ENCODE measurements at regions not wholly inside any gene's neighbourhood (a gene's known extent, or its start where the extent isn't known, plus 50 kb on each side); places are given as distances from the start of the nearest gene placed in this dataset.
"Not testable (repeated sequence)": the region's sequence is repeated elsewhere in the genome, so short reads cannot be mapped to it uniquely, and the experiment has no call there.

DNA sequence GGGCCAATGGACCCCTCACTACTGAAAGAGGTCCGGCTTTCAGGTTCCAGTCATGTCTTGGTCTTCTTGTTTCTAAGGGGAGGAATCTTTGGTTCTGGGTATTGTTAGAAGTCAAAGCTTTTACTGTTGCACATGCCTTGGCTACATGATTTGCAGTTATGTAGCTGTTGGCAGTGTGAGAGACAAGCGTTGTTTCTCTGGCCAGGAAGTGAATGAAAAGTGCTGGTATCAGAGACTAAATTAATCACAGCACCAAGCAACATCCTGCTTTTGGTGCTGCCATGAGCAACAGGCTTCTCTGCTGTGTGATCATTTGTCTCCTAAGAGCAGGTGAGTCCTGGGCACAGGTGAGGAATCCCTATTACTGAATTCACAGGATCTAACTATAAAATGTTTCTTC is 100.1 kb upstream of the PRSS3 start:
- DNase-seq (ENCODE audit: low spot score), result no peak

DNA sequence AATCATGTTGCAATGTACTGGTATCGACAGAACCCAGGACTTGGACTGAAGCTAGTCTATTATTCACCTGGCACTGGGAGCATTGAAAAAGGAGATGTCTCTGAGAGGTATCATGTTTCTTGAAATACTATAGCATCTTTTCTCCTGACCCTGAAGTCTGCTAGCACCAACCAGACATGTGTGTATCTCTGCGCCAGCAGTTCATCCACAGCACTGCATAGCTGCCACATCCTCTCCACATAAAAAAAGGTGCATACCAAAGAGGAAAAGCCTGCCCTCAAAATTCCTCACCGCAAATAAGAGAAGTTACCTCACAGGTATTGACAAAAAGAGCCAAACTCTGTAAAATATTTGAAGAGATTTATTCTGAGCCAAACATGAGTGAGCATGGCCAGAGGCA is 99.5 kb upstream of the PRSS3 start:
- no peak for DNase-seq (ENCODE audit: low spot score)

DNA sequence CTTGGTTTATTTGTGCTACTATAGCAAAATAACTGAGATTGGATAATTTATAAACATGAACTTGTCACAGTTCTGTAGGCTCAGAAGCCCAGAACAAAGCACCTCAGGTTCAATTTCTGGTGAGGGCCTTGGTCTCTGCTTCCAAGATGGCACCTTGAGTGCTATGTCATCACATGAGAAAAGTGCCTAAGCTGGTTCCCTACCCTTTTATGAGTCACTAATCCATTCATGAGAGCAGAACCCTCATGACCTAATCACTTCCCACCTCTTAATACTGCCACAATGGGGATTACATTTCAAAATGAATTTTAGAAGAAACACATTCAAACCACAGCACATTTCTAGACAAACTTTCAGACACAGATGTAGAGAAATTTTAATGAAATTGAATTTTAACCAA is 98.2 kb upstream of the PRSS3 start:
- no peak for DNase-seq (ENCODE audit: low spot score)

DNA sequence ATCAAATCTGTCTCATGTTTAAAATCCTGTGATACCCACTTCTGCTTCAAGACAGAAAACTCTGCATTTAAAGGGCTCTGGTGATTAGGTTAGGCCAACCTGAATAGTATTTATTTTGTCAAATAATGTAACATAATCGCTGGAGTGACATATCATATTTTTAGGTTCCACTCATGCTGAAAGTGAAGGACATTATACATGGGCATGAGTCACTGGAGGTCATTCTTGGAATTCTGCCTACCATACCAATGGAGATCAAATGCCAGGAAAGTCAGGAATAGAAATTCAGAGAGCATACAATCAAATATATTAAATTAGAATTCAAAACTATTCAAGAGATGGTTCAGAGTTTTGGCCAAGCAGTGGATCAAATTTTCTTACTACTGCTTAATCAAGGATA is 97.1 kb upstream of the PRSS3 start:
- no peak for DNase-seq (ENCODE audit: low spot score)

DNA sequence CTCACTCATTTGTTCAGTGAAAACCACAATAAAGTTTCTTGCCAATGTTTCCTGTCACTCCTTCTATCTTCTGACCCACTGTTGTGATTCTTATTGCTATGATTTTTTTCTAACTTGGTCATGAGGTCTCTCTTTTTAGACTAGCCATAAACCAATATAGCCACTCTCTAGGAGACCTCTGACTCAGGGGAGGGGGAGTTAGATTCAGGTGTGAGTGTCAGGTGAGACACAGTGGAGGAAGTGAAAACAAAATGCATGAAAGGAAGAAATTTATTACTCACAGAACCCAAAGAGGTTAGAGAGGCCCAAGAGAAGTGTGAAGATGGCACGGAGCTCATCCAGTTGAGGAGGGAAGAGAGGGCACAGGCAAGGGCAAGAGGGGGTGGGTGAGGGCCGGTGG is 94.4 kb upstream of the PRSS3 start:
- DNase-seq (ENCODE audit: low spot score), result not testable (repeated sequence)

DNA sequence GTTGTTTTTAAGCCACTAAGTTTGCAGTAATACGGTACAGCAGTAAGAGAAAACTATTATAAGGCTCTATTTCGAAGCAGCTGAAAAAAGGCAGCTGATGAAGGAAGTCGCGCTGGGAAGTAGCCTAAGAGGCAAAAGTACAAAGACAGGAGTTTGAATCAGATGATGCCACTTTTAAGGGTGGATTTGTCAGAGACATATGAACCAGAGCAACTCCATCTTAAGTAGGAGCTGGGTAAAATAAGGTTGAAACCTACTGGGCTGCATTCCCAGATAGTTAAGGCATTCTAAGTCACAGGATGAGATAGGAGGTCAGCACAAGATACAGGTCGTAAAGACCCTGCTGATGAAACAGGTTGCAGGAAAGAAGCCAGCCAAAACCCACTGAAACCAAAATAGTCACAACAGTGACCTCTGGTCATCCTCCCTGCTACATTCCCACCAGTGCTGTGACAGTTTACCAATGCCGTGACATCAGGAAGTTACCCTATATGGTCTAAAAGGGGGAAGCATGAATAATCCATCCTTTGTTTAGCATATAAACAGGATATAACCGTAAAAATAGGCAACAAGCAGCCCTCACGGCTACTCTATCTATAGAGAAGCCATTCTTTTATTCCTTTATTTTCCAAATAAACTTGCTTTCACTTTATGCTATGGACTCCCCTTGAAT is 91.8 kb upstream of the PRSS3 start:
- no peak for DNase-seq (ENCODE audit: low spot score)

DNA sequence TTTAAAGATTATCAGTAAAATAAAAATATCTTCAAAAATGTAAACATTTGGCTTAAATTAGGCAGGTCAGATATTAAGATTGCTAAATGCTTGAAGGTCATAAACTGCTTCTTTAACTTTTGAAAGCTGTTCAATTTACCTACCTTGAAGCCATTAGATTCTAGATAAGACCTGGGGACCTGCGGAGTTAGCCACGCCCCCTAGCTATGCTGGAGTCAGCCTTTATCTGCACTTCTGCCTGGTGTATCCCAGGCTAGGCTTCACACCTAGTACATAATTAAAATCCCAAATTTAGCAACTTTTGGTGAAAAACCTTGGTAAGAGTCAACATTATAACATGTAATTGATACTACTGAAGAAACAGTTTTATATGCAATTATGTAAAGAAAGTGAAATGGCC is 89.9 kb upstream of the PRSS3 start:
- not testable (repeated sequence) for DNase-seq (ENCODE audit: low spot score)

DNA sequence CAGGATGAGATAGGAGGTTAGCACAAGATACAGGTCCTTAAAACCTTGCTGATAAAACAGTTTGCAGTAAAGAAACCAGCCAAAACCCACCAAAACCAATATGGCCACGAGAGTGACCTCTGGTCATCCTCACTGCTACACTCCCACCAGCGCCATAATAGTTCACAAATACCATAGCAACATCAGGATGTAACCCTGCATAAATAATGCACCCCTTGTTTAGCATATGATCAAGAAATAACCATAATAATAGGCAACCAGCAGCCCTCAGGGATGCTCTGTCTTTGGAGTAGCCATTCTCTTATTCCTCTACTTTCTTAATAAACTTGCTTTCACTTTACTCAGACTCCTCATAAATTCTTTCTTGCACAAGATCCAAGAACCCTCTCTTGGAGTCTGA is 86.9 kb upstream of the PRSS3 start:
- DNase-seq (ENCODE audit: low spot score), result no peak

DNA sequence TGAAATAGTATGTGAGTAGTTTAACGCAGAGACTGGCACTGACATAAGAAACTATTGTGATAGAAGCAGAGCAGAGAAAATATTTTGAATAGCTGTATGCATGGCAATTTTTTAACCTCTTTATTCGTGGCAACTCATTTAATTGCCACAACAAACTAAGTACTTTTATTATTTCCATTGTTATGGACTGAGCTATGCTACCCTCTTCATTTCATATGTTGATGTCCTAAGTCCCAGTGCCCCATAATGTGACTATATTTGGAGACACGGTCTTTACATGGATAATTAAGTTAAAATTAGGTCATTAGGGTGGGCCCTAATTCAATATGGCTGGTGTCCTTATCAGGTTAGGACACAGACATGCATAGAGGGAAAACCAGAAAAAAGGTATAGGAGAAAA is 86.1 kb upstream of the PRSS3 start:
- DNase-seq (ENCODE audit: low spot score), result no peak

DNA sequence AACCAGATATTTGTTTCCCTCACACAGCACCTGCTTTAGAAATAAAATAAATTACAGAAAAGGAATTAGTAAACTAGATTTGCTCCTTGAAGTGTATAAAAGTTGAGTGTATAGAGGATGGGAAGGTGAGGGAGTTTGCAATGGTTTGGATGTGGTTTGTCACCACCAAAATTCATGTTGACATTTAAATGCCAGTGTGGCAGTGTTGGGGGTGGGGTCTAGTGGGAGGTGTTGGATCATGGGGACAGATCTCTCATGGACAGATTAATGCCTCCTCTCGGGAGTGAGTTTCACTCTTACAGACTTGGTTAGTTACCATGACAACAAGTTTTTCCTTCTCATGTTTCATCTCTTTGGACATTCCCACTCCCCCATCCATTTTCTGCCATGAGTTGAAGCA is 83.9 kb upstream of the PRSS3 start:
- DNase-seq (ENCODE audit: low spot score), result not testable (repeated sequence)

DNA sequence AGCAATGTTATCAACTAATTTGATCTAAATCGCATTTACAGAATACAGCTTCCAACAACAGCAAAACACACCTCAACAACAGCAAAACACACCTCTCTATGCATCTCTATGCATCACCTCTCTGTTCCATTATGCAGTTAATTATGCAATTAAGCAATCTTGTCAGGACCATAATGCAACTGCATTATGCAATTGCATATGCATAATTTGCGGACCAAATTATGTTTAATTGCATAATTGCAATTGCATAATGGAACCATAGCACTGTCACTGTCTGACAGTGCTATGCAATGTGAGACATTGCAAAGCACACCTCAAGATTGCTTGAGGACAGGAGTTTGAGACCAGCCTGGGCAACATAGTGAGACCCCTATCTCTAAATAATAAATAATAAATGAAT is 80.4 kb upstream of the PRSS3 start:
- DNase-seq (ENCODE audit: low spot score), result no peak

DNA sequence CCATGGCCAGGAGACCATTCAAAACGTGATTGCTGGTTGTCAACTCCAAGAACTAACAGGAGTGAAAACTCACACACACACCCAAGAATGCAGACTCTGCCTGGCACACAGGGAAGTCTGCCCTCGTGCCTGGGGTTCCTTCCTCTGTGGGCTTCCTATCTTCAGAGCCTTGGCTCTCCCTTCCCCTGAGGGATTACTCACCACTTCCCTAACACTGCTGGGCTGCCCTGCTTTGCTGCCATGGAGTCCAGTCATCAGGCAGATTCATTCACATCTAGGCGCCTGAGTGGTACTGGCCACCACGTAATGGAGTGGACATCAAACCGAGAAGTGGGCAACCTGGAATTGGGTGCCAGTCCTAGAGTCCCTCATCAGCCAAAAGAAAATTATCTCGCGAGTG is 76.4 kb upstream of the PRSS3 start:
- peak; percentile 27 for DNase-seq (ENCODE audit: low spot score)

DNA sequence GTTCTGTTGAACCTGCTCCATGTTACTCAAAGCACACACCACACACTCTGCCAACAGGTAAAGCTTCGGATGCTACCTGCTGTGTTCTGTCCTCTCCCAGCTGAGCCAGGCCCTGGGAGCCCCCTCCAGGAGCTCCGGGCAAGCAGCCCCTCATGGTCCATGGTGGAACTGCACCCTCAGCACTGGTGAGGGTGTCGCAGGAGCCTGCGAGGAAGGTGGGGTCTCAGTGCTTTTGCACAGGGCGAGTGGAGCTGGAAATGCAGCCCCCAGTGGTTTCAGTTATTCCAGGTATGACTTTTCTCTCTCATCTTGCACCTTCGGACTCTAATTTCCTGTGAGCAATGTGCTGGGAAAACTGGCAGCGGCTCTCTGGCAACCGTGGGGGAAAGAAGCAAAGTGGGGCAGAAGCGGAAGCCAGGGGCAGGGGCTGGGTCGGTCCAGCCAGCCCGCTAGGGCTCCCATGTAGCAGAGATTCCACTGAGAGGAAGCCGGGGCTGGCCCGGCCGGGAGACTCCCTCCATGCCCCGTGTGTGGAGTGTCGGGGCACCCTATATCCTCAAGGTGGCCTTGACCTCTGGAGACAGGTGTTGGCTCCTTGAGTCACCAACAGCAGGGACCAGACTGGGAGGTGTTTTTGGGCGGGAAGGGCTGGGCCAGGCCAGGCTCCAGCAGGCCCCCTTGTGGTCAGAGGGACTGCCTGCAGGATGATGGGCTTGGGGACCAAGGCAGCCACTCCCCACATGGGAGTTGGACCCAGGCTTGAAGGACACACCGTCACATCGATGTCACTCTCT is 75.6 kb upstream of the PRSS3 start:
- no peak for DNase-seq (ENCODE audit: low spot score)

DNA sequence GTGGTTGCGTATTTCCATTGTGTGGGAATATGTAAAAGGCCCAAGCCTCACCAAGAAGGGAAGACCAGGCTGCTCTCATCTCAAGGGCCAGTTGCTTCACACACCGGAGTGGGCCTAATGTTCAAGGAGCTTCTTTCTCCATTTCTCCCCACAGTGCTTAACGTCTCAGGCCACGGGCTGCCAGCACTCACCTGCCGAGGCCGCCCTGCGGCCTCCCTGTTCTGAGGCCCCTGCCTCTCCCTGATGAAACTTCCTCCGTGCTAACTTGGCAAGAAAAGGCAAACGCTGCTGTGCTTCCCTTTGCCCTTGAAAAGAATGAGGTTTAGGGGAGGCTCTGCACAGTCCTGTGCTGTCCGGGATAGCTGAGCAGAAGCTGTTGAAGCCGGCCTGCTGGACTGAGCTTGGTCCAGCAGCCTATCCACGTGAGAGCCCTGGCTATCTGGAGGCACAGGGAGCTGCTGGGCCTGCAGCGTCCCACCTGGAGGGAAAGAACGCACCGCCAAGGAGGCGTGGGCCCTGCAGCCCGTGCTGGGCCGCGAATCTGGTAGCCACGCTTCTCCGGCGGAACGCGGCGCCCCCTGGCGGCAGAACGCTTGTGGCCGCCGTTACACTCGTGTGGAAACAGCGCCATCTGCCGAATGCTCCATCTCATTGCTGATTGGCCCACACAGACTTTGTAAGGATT is 73.5 kb upstream of the PRSS3 start:
- DNase-seq (ENCODE audit: low spot score), result peak; percentile 67

DNA sequence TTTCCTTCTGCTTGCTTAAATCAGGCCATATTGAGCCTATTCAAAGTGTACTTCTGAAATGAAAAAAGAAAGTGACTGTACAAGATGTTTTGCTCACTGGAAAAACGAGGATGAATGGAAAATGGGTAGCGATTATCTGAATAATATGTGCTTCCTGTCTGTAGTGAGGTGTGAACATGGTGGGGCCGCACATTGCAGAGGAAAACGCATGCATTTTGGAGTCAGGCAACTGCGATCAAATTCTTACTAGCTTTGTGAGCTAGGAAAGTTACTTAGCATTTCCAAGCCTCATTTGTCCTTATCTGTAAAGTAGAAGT is 73.0 kb upstream of the PRSS3 start:
- DNase-seq (ENCODE audit: low spot score), result no peak

DNA sequence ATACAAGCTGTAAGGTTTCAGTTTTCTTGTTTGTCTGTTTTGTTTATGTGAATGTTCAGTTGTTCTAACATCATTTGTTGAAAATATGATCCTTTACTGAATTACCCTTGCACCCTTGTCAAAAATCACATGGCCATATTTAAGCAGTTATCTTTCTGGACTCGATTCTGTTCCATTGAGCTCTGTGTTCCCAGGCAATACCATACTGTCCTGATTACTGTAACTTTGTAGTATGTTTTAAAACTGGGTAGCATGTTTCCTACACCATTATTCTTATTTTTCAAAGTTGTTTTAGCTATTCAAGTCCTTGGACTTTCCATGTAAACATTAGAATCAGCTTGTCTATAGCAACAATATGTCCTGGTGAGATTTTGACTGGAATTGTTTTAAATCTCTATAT is 66.7 kb upstream of the PRSS3 start:
- DNase-seq (ENCODE audit: low spot score), result no peak

DNA sequence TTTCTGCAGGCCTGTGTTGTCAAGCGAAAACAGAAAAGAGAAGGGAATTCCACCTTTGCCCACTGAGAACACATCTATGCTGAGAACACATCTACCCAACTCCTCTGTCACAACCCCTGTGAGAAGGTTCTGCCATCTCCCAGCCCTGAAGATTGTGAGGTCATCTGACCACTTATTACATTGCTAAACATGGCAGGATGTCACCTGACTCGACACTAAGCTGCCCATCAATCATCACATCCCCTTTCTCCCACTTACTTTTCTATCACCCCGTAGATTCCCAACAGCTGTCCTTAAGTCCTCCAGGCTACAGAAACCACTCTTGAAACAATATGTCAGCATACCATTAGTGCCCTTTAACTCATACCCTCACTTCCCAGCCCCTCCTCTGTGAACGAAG is 64.2 kb upstream of the PRSS3 start:
- no peak for DNase-seq (ENCODE audit: low spot score)

DNA sequence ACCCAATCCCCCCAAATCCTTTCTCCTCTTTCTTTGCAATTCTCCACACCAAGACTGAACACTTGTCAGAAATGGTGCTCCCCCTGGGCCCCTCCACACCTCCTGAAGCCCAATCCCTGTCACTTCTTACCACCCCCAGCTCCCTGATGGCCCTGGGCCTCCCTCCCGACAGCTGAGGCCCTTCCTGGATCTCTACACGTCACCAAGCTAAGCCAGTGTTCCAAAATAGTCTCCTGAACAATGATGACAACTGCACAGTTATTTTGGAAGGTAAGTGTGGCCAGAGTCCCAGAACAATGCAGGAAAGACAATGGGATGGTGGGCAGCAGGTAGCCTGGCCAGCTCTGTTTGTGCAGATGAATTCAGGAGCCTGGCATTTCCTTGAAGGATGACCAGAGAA is 63.7 kb upstream of the PRSS3 start:
- no peak for DNase-seq (ENCODE audit: low spot score)

DNA sequence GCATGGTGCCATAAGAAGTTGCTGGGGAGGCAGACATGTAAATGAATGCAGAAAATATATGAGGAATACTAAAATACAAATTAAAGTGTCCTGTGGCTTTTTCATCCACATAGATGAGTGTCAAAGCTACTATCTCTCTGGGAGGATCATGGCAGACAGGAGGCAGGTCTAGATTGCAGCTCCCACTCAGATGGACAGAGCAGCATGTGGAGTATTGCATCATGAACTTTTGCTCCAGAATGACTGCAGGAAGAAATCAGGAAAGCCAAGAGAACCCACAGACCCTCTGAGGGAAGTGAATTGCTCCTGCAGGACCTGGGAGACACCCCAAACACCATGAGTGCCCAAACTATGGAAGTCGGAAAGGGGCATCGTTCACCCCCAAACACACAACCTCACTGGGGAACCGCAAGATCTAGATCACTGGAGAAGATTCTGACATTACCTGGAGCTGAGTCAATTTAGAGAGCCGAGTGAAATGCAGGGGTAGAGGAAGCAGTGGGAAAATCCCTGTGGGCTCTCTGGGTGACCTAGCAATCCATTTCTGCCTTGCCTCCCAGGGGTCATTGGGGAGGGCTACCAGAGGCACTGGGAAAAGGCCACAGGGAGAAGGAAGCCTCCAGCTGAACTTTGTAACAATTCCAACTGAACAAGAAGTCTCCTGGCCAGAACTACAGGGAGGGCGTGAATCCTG is 61.0 kb upstream of the PRSS3 start:
- not testable (repeated sequence) for DNase-seq (ENCODE audit: low spot score)

DNA sequence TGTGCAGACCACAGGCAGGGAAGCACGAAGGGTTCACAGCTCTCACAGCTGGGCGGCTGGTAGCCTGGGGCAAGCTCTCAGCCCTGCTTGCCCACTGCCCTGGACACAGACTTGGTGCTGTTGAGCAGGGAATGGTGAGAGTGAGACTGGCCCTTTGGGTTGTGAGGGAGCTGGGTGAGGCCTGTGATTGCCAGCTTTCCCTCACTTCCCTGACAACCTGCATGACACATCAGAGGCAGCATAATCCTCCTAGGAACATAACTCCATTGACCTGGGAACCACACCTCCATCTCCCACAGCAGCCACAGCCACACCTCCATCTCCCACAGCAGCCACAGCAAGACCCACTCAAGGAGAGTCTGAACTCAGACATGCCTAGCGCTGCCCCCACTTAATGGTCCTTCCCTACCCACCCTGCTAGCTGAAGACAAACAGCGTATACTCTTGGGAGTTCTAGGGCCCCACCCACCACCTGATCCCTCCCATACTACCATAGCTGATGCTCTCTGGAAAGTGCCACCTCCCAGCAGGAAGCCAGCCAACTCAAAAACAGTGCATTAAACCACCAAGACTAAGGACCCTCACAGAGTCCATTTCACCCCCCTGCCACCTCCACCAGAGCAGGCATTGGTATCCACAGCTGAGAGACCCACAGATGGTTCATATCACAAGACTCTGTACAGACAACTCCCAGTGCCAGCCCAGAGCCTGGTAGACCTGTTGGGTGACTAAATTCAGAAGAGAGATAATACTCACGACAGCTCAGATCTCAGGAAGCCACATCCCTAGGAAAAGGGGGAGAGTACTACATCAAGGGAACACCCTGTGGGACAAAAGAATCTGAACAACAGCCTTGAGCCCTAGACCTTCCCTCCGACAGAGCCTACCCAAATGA is 60.2 kb upstream of the PRSS3 start:
- DNase-seq (ENCODE audit: low spot score), result not testable (repeated sequence)

DNA sequence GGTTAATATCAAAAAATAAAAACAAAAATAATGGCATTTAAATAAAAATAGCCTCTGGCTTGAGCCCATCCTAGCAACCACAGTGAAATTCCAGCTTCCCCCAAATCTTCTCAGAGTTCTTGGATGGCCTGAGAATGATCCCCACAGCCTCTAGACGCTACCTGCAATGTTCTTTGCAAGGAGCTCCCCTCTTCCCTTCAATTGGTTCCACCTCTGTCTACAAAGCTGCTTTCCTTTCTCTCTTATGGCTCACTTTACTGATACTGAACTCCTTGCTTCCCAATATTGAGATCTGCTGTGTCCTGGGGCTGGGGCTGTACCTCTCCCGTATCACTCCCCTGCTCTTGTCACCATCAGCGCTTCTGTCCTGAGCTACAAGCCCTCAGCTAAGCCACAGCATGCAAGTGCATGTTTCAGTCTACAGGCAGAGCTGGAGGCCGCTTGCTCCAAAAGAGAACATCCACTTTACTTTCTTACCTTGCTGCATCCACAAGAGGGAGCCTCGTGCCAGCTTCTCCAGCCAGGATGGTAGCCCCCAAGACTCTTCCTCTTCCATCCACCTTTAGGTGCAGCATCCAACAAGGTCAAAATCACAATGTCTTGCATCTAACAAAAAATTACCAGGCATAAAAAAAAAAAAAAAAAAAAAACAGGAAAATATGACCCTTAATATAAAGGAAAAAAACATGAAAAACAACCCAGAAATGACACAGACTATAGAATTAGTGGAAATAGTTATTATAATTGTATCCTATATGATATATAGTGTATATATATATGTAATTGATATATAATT is 57.4 kb upstream of the PRSS3 start:
- DNase-seq (ENCODE audit: low spot score), result no peak

Measured in pons (tissue), 1 donor.